Omental fat pad (tissue), 3 donors: ENCODE measurements at regions not wholly inside any gene's neighbourhood (a gene's known extent, or its start where the extent isn't known, plus 50 kb on each side); places are given as distances from the start of the nearest gene placed in this dataset.
"Not testable (repeated sequence)": the region's sequence is repeated elsewhere in the genome, so short reads cannot be mapped to it uniquely, and the experiment has no call there.

Experiments used
- ATAC-seq: fragments of 150-250 bp; one replicate; pipeline ENCODE4 v1.9.1; 2016; ENCODE audit warnings: mild to moderate bottlenecking, moderate library complexity; ENCODE audit not compliant: low FRiP score
- DNase-seq: peaks from one replicate; pipeline ENCODE4 v3.0.0-alpha.2; 2019; ENCODE audit warnings: low spot score
- CTCF ChIP-seq, 3 donors: fragments of 450-650 bp; IDR thresholded peaks; one replicate each; pipeline ENCODE4 v1.5.1; 2016 to 2017; ENCODE audit warnings: antibody characterized with exemption in 3 of 3, mild to moderate bottlenecking in 3 of 3, moderate library complexity in 2 of 3

GRCh38 chr4:123530357-123530756 is 133.8 kb downstream of the SPRY1 start:
- DNase-seq = no peak
- no peak for TF ChIP-seq CTCF (IDR thresholded peaks at IDR 0.05)
- ATAC-seq = no peak

GRCh38 chr4:123535037-123535748 is 138.6 kb downstream of the SPRY1 start:
- no peak for ATAC-seq
- DNase-seq = no peak
- TF ChIP-seq CTCF (IDR thresholded peaks at IDR 0.05) = no peak

GRCh38 chr4:123536225-123536624 is 139.6 kb downstream of the SPRY1 start:
- ATAC-seq = no peak
- no peak for DNase-seq

GRCh38 chr4:123537906-123538402 is 141.4 kb downstream of the SPRY1 start:
- not testable (repeated sequence) for ATAC-seq, DNase-seq

More at GRCh38 chr4:123536225-123536624, 139.6 kb downstream of the SPRY1 start:
- no peak for TF ChIP-seq CTCF (IDR thresholded peaks at IDR 0.05)

GRCh38 chr4:123545667-123546572 is 149.3 kb downstream of the SPRY1 start:
- DNase-seq = no peak
- no peak for TF ChIP-seq CTCF (IDR thresholded peaks at IDR 0.05)
- ATAC-seq = no peak

GRCh38 chr4:123546573-123547060 is 150.0 kb downstream of the SPRY1 start:
- ATAC-seq (no peak), DNase-seq (no peak)
- no peak for TF ChIP-seq CTCF (IDR thresholded peaks at IDR 0.05)
